Activated CD8-positive, alpha-beta memory T cell treated with anti-CD3 and anti-CD28 coated beads, Interleukin-2, amount 50 U/mL, for 24 hours (primary cell): ENCODE measurements at regions not wholly inside any gene's neighbourhood (a gene's known extent, or its start where the extent isn't known, plus 50 kb on each side); places are given as distances from the start of the nearest gene placed in this dataset.

ENCODE experiments used
- DNase-seq: peaks from one replicate; pipeline ENCODE4 v3.0.0-alpha.2; 2020; ENCODE audit errors: extremely low read depth

GRCh38 chr2:2993172-2993692, 384.4 kb downstream of the EIPR1 start:
- DNase-seq: no peak

- DNase-seq: no peak
Measured at GRCh38 chr2:2992634-2993033, 385.0 kb downstream of the EIPR1 start.

GRCh38 chr2:2985020-2985419, 392.6 kb downstream of the EIPR1 start:
- DNase-seq: no peak

- DNase-seq: no peak
Measured at GRCh38 chr2:2981000-2981399, 396.6 kb downstream of the EIPR1 start.

- no peak for DNase-seq
Measured at GRCh38 chr2:2974982-2975381, 402.6 kb downstream of the EIPR1 start.

- DNase-seq: no peak
Measured at GRCh38 chr2:2960441-2961133, 417.0 kb downstream of the EIPR1 start.

GRCh38 chr2:2950403-2950952, 427.1 kb downstream of the EIPR1 start:
- DNase-seq: no peak

- DNase-seq: no peak
Measured at GRCh38 chr2:2947406-2947805, 430.2 kb downstream of the EIPR1 start.

- no peak for DNase-seq
Measured at GRCh38 chr2:2942906-2943305, 434.7 kb downstream of the EIPR1 start.

- DNase-seq: no peak
Measured at GRCh38 chr2:2942225-2942624, 435.4 kb downstream of the EIPR1 start.

GRCh38 chr2:2941205-2941604, 436.4 kb downstream of the EIPR1 start:
- DNase-seq: no peak

GRCh38 chr2:2940702-2941101, 436.9 kb downstream of the EIPR1 start:
- no peak for DNase-seq

GRCh38 chr2:2940061-2940460, 437.6 kb downstream of the EIPR1 start:
- no peak for DNase-seq

GRCh38 chr2:2939078-2939795, 438.4 kb downstream of the EIPR1 start:
- no peak for DNase-seq

- no peak for DNase-seq
Measured at GRCh38 chr2:2938481-2938880, 439.1 kb downstream of the EIPR1 start.

- no peak for DNase-seq
Measured at GRCh38 chr2:2935445-2936149, 442.0 kb downstream of the EIPR1 start.

- no peak for DNase-seq
Measured at GRCh38 chr2:2933426-2933825, 444.2 kb downstream of the EIPR1 start.

- DNase-seq: no peak
Measured at GRCh38 chr2:2932692-2933305, 444.8 kb downstream of the EIPR1 start.

GRCh38 chr2:2932189-2932588, 445.4 kb downstream of the EIPR1 start:
- no peak for DNase-seq

- DNase-seq: no peak
Measured at GRCh38 chr2:2931318-2932075, 446.1 kb downstream of the EIPR1 start.

GRCh38 chr2:2930841-2931240, 446.8 kb downstream of the EIPR1 start:
- DNase-seq: no peak
